Neural cell (in vitro differentiated cells): ENCODE measurements at regions not wholly inside any gene's neighbourhood (a gene's known extent, or its start where the extent isn't known, plus 50 kb on each side); places are given as distances from the start of the nearest gene placed in this dataset.

Experiments used
- H2AFZ ChIP-seq: fragments of 200-600, 300-800 bp; sonication (generic), shearing (Covaris generic); 2 replicates; pipeline ENCODE4 v1.6.0; 2014; ENCODE audit warnings: low read depth, mild to moderate bottlenecking, antibody characterized with exemption, low read length, moderate library complexity
- H3F3A ChIP-seq: fragments of 200-600 bp; shearing (Covaris generic); 2 replicates; pipeline ENCODE4 v1.6.1; 2016; ENCODE audit warnings: mild to moderate bottlenecking, moderate library complexity, mixed read lengths, antibody characterized with exemption, low read length; ENCODE audit not compliant: insufficient read depth, poor library complexity, severe bottlenecking
- H3K27ac ChIP-seq: fragments of 200-600, 300-800 bp; sonication (generic), shearing (Covaris generic); 2 replicates; pipeline ENCODE4 v1.5.1; 2014; ENCODE audit warnings: mild to moderate bottlenecking, low read length, moderate library complexity
- H3K27me3 ChIP-seq: fragments of 300-800, 200-600 bp; sonication (generic), shearing (Covaris generic); 2 replicates; pipeline ENCODE4 v1.6.0; 2014; ENCODE audit warnings: mild to moderate bottlenecking, low read depth, low read length, moderate library complexity; ENCODE audit not compliant: insufficient read depth
- H3K36me3 ChIP-seq: fragments of 300-800, 200-600 bp; sonication (generic), shearing (Covaris generic); 2 replicates; pipeline ENCODE4 v1.5.1; 2014; ENCODE audit warnings: mild to moderate bottlenecking, antibody characterized with exemption, low read length, moderate library complexity; ENCODE audit not compliant: insufficient read depth
- H3K4me2 ChIP-seq: fragments of 300-800, 200-600 bp; sonication (generic), shearing (Covaris generic); 2 replicates; pipeline ENCODE4 v1.6.0; 2014; ENCODE audit warnings: mild to moderate bottlenecking, low read length
- H3K4me3 ChIP-seq: fragments of 300-800, 200-600 bp; sonication (generic), shearing (Covaris generic); 2 replicates; pipeline ENCODE4 v1.5.1; 2014; ENCODE audit warnings: mild to moderate bottlenecking, low read length, moderate library complexity
- H3K79me2 ChIP-seq: fragments of 200-600 bp; shearing (Covaris generic); replicated peaks from 2 replicates; pipeline ENCODE4 v1.6.0; 2014; ENCODE audit warnings: mild to moderate bottlenecking, low read length, moderate library complexity; ENCODE audit not compliant: insufficient read depth
- H3K9ac ChIP-seq: fragments of 300-800, 200-600 bp; sonication (generic), shearing (Covaris generic); 2 replicates; pipeline ENCODE4 v1.6.1; 2016; ENCODE audit warnings: mild to moderate bottlenecking, low read length, mixed read lengths
- H3K9me2 ChIP-seq: fragments of 200-600 bp; shearing (Covaris generic); 2 replicates; pipeline ENCODE4 v1.6.1; 2016; ENCODE audit warnings: mild to moderate bottlenecking, low read length, mixed read lengths; ENCODE audit not compliant: insufficient read depth
- H3K9me3 ChIP-seq: fragments of 200-600, 300-800 bp; sonication (generic), shearing (Covaris generic); 2 replicates; pipeline ENCODE4 v1.6.1; 2016; ENCODE audit warnings: mild to moderate bottlenecking, mixed run types, low read length, moderate library complexity, mixed read lengths
- H4K20me1 ChIP-seq: fragments of 200-600 bp; shearing (Covaris generic); 2 replicates; pipeline ENCODE4 v1.6.1; 2016; ENCODE audit warnings: mild to moderate bottlenecking, mixed run types; ENCODE audit not compliant: insufficient read depth
- CTCF ChIP-seq: fragments of 450-650 bp; IDR thresholded peaks from 2 replicates; pipeline ENCODE4 v1.5.1; 2014; ENCODE audit warnings: antibody characterized with exemption, mild to moderate bottlenecking, moderate library complexity; ENCODE audit not compliant: poor library complexity, severe bottlenecking
- EP300 ChIP-seq: fragments of 450-650 bp; conservative IDR thresholded peaks from 2 replicates; pipeline ENCODE4 v1.6.1; 2014; ENCODE audit warnings: antibody characterized with exemption, mild to moderate bottlenecking, moderate library complexity; ENCODE audit not compliant: poor library complexity, severe bottlenecking
- EZH2 ChIP-seq: fragments of 200-600, 300-800 bp; shearing (Covaris generic), sonication (generic); IDR thresholded peaks from 2 replicates; pipeline ENCODE4 v1.6.1; 2014; ENCODE audit warnings: antibody characterized with exemption, low read length, borderline replicate concordance, mild to moderate bottlenecking; ENCODE audit not compliant: insufficient read depth, poor library complexity, severe bottlenecking
- MXI1 ChIP-seq: fragments of 450-650 bp; conservative IDR thresholded peaks from 2 replicates; pipeline ENCODE4 v1.6.1; 2014; ENCODE audit warnings: antibody characterized with exemption, mild to moderate bottlenecking; ENCODE audit not compliant: poor library complexity, severe bottlenecking
- POLR2AphosphoS5 ChIP-seq: IDR thresholded peaks from 2 replicates; pipeline ENCODE4 v1.6.1; 2012
- RAD21 ChIP-seq: fragments of 450-650 bp; conservative IDR thresholded peaks from 2 replicates; pipeline ENCODE4 v1.6.1; 2014; ENCODE audit warnings: antibody characterized with exemption, mild to moderate bottlenecking, moderate library complexity
- SMC3 ChIP-seq: fragments of 450-650 bp; conservative IDR thresholded peaks from 2 replicates; pipeline ENCODE4 v1.6.1; 2014; ENCODE audit warnings: antibody characterized with exemption, mild to moderate bottlenecking, moderate library complexity; ENCODE audit not compliant: poor library complexity
- TAF1 ChIP-seq: IDR thresholded peaks from 2 replicates; pipeline ENCODE4 v1.6.1; 2012; ENCODE audit warnings: low read depth
- TF ChIP-seq, protein P1 (sequence below): IDR thresholded peaks from 2 replicates; pipeline ENCODE4 v1.6.1; 2012; ENCODE audit warnings: borderline replicate concordance

- TF ChIP-seq SMC3 (no peak), MXI1 (no peak), TAF1 (no peak), CTCF (no peak), EZH2 (no peak), POLR2AphosphoS5 (no peak), RAD21 (no peak), EP300 (no peak)
- TF ChIP-seq, protein P1, sequence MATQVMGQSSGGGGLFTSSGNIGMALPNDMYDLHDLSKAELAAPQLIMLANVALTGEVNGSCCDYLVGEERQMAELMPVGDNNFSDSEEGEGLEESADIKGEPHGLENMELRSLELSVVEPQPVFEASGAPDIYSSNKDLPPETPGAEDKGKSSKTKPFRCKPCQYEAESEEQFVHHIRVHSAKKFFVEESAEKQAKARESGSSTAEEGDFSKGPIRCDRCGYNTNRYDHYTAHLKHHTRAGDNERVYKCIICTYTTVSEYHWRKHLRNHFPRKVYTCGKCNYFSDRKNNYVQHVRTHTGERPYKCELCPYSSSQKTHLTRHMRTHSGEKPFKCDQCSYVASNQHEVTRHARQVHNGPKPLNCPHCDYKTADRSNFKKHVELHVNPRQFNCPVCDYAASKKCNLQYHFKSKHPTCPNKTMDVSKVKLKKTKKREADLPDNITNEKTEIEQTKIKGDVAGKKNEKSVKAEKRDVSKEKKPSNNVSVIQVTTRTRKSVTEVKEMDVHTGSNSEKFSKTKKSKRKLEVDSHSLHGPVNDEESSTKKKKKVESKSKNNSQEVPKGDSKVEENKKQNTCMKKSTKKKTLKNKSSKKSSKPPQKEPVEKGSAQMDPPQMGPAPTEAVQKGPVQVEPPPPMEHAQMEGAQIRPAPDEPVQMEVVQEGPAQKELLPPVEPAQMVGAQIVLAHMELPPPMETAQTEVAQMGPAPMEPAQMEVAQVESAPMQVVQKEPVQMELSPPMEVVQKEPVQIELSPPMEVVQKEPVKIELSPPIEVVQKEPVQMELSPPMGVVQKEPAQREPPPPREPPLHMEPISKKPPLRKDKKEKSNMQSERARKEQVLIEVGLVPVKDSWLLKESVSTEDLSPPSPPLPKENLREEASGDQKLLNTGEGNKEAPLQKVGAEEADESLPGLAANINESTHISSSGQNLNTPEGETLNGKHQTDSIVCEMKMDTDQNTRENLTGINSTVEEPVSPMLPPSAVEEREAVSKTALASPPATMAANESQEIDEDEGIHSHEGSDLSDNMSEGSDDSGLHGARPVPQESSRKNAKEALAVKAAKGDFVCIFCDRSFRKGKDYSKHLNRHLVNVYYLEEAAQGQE = no peak
- no peak overlapping the region for H2AFZ ChIP-seq
Measured at GRCh38 chr18:30694773-30695172, 347.8 kb downstream of the DSC3 start.

GRCh38 chr18:30689216-30689615 is 353.3 kb downstream of the DSC3 start:
- Histone ChIP-seq H3K79me2 (no peaks in the 10 kb centered on the region), H3K9me2 (no peaks in the 10 kb centered on the region), H2AFZ (no peak overlapping the region), H3K9ac (no peak overlapping the region), H4K20me1 (no peaks in the 10 kb centered on the region), H3K27ac (no peak overlapping the region), H3F3A (no peaks in the 10 kb centered on the region), H3K4me3 (no peak overlapping the region), H3K27me3 (no peaks in the 10 kb centered on the region), H3K4me2 (no peak overlapping the region), H3K36me3 (no peaks in the 10 kb centered on the region), H3K9me3 (no peaks in the 10 kb centered on the region)
- TF ChIP-seq RAD21 = no peak
- no peak for TF ChIP-seq EZH2
- no peak for TF ChIP-seq EP300
- TF ChIP-seq SMC3 = no peak
- TF ChIP-seq, protein P1 = no peak
- TF ChIP-seq MXI1 = no peak
- no peak for TF ChIP-seq TAF1
- no peak for TF ChIP-seq POLR2AphosphoS5
- no peak for TF ChIP-seq CTCF

More at GRCh38 chr18:30694773-30695172, 347.8 kb downstream of the DSC3 start:
- H3K4me3 ChIP-seq = no peak overlapping the region
- no peaks in the 10 kb centered on the region for H3K36me3 ChIP-seq
- no peak overlapping the region for H3K4me2 ChIP-seq
- no peaks in the 10 kb centered on the region for H3K9me3 ChIP-seq
- no peaks in the 10 kb centered on the region for H3F3A ChIP-seq
- H3K27me3 ChIP-seq = no peaks in the 10 kb centered on the region
- no peaks in the 10 kb centered on the region for H3K79me2 ChIP-seq
- no peak overlapping the region for H3K27ac ChIP-seq
- H4K20me1 ChIP-seq = no peaks in the 10 kb centered on the region
- H3K9ac ChIP-seq = no peak overlapping the region
- H3K9me2 ChIP-seq = no peaks in the 10 kb centered on the region
